Gastrocnemius medialis (tissue), 4 donors: ENCODE measurements at regions not wholly inside any gene's neighbourhood (a gene's known extent, or its start where the extent isn't known, plus 50 kb on each side); places are given as distances from the start of the nearest gene placed in this dataset.
A peak's percentile ranks its signal among the peaks of the same experiment; 100 is the strongest.

Experiments used
- ATAC-seq, 2 donors: fragments of 150-250 bp; one replicate each; pipeline ENCODE4 v1.9.1; 2016
- DNase-seq, 2 donors: peaks; one replicate each; pipeline ENCODE4 v3.0.0-alpha.2; 2019
- H3K27ac ChIP-seq, 4 donors: fragments of 200-600 bp; sonication (generic); 1 replicate in 1 of 4; 2 replicates in 3 of 4; pipeline ENCODE4 v1.5.1; 2016 to 2018; ENCODE audit warnings: mild to moderate bottlenecking in 2 of 4, moderate library complexity in 1 of 4
- H3K27me3 ChIP-seq, 3 donors: fragments of 200-600 bp; sonication (generic) in 2 of 3; 1 replicate in 1 of 3; 2 replicates in 2 of 3; pipeline versions ENCODE4 v1.5.1 to v1.6.0; 2016 to 2019; ENCODE audit warnings: mild to moderate bottlenecking in 1 of 3, moderate library complexity in 1 of 3
- H3K36me3 ChIP-seq, 2 donors: fragments of 200-600 bp; sonication (generic) in 1 of 2; one replicate each; pipeline ENCODE4 v1.5.1; 2017 to 2018
- H3K4me1 ChIP-seq, 2 donors: fragments of 200-600 bp; sonication (generic) in 1 of 2; one replicate each; pipeline ENCODE4 v1.5.1; 2016 to 2017; ENCODE audit warnings: mild to moderate bottlenecking in 2 of 2
- H3K4me3 ChIP-seq, 4 donors: fragments of 200-600 bp; sonication (generic) in 3 of 4; 1 replicate in 1 of 4; 2 replicates in 3 of 4; pipeline ENCODE4 v1.5.1; 2016 to 2019; ENCODE audit warnings: mild to moderate bottlenecking in 2 of 4
- H3K9me3 ChIP-seq, 3 donors: fragments of 200-600 bp; sonication (generic) in 2 of 3; 1 replicate in 1 of 3; 2 replicates in 2 of 3; pipeline ENCODE4 v1.5.1; 2016 to 2019
- CTCF ChIP-seq, 5 experiments: fragments of 450-650 bp in 3 of 5; fragments of 200-600 bp in 2 of 5; sonication (generic) in 2 of 5; IDR thresholded peaks in 4 of 5; conservative IDR thresholded peaks in 1 of 5; 1 replicate in 4 of 5; 2 replicates in 1 of 5; pipeline ENCODE4 v1.5.1; 2016 to 2019; ENCODE audit warnings: antibody characterized with exemption in 5 of 5, mild to moderate bottlenecking in 3 of 5, moderate library complexity in 3 of 5
- POLR2A ChIP-seq, 2 donors: fragments of 450-650 bp; IDR thresholded peaks; one replicate each; pipeline ENCODE4 v1.6.1; 2017; ENCODE audit warnings: antibody characterized with exemption in 2 of 2, mild to moderate bottlenecking in 2 of 2, moderate library complexity in 2 of 2
- in situ Hi-C, 4 donors: fragments of 200-750 bp; cut with MboI; loops; one replicate each; pipeline versions ENCODE4 v1.15.0 to v1.8.0; 2017; ENCODE audit warnings: low sequenced_read_pairs in 4 of 4
- intact Hi-C: fragments of 100-400 bp; cut with DNase I; formaldehyde crosslinking; loops from one replicate; pipeline ENCODE4 v1.15.1; 2023; ENCODE audit warnings: low total_unique reads

GRCh38 chr14:84959851-84960520 is 570.0 kb upstream of the FLRT2 start:
- Histone ChIP-seq H3K4me3 (no peak overlapping the region), H3K36me3 (no peaks in the 10 kb centered on the region), H3K27me3 (no peaks in the 10 kb centered on the region), H3K27ac (no peak overlapping the region), H3K9me3 (no peaks in the 10 kb centered on the region), H3K4me1 (peaks cover 3 to 8% of the 10 kb centered on the region in 2 donors)
- intact Hi-C loops = no loop called here
- ATAC-seq = no peak
- TF ChIP-seq POLR2A (IDR thresholded peaks at IDR 0.05) (no peak), CTCF (IDR thresholded peaks at IDR 0.05 in 4 of 5, conservative IDR thresholded peaks at IDR 0.05 in 1 of 5) (no peak)
- in situ Hi-C loops = no loop called here
- DNase-seq = no peak

GRCh38 chr14:84961637-84962036 is 568.3 kb upstream of the FLRT2 start:
- TF ChIP-seq CTCF (IDR thresholded peaks at IDR 0.05 in 4 of 5, conservative IDR thresholded peaks at IDR 0.05 in 1 of 5) = no peak
- no peak for TF ChIP-seq POLR2A (IDR thresholded peaks at IDR 0.05)
- Histone ChIP-seq H3K9me3 (no peaks in the 10 kb centered on the region), H3K4me1 (peaks cover 3 to 8% of the 10 kb centered on the region in 2 donors), H3K4me3 (no peak overlapping the region), H3K27me3 (no peaks in the 10 kb centered on the region), H3K36me3 (no peaks in the 10 kb centered on the region), H3K27ac (no peak overlapping the region)
- peak in 1 of 2 donors; percentile 27 for ATAC-seq
- in situ Hi-C loops = no loop called here
- no peak for DNase-seq
- intact Hi-C loops = no loop called here

- Histone ChIP-seq H3K36me3 (no peaks in the 10 kb centered on the region), H3K4me1 (peaks cover 3 to 8% of the 10 kb centered on the region in 2 donors), H3K27ac (no peak overlapping the region), H3K27me3 (no peaks in the 10 kb centered on the region), H3K4me3 (no peak overlapping the region), H3K9me3 (no peaks in the 10 kb centered on the region)
- in situ Hi-C loops = no loop called here
- ATAC-seq = no peak
- DNase-seq = no peak
- TF ChIP-seq CTCF (IDR thresholded peaks at IDR 0.05 in 4 of 5, conservative IDR thresholded peaks at IDR 0.05 in 1 of 5) = no peak
- TF ChIP-seq POLR2A (IDR thresholded peaks at IDR 0.05) = no peak
- intact Hi-C loops = no loop called here
These were observed 566.4 kb upstream of the FLRT2 start for GRCh38 chr14:84963518-84963917.

GRCh38 chr14:84965279-84965678 is 564.7 kb upstream of the FLRT2 start:
- Histone ChIP-seq H3K36me3 (no peaks in the 10 kb centered on the region), H3K27me3 (no peaks in the 10 kb centered on the region), H3K4me3 (no peak overlapping the region), H3K9me3 (no peaks in the 10 kb centered on the region), H3K4me1 (peaks cover 3 to 8% of the 10 kb centered on the region in 2 donors), H3K27ac (no peak overlapping the region)
- no peak for TF ChIP-seq CTCF (IDR thresholded peaks at IDR 0.05 in 4 of 5, conservative IDR thresholded peaks at IDR 0.05 in 1 of 5)
- no peak for TF ChIP-seq POLR2A (IDR thresholded peaks at IDR 0.05)
- ATAC-seq (no peak), DNase-seq (no peak)
- intact Hi-C loops (no loop called here), in situ Hi-C loops (no loop called here)

GRCh38 chr14:84969501-84969900 is 560.4 kb upstream of the FLRT2 start:
- Histone ChIP-seq H3K36me3 (no peaks in the 10 kb centered on the region), H3K4me3 (no peak overlapping the region), H3K27me3 (no peaks in the 10 kb centered on the region), H3K9me3 (no peaks in the 10 kb centered on the region), H3K4me1 (no peaks in the 10 kb centered on the region), H3K27ac (no peak overlapping the region)
- intact Hi-C loops (no loop called here), in situ Hi-C loops (no loop called here)
- no peak for DNase-seq
- TF ChIP-seq POLR2A (IDR thresholded peaks at IDR 0.05) = no peak
- no peak for TF ChIP-seq CTCF (IDR thresholded peaks at IDR 0.05 in 4 of 5, conservative IDR thresholded peaks at IDR 0.05 in 1 of 5)
- no peak for ATAC-seq
